ENCODE measurements at regions not wholly inside any gene's neighbourhood (a gene's known extent, or its start where the extent isn't known, plus 50 kb on each side); places are given as distances from the start of the nearest gene placed in this dataset.

GRCh38 chr1:87449348-87449963 lies 120.8 kb downstream of the LMO4 start:
- no peak for TF ChIP-seq CTCF (conservative IDR thresholded peaks at IDR 0.05 in 1 of 2, IDR thresholded peaks at IDR 0.05 in 1 of 2; ENCODE audit: low read depth in 1 of 2, low read length in 2 of 2)
- no peak for TF ChIP-seq EZH2 (IDR thresholded peaks at IDR 0.05; ENCODE audit: low read length, missing control alignments)
- Histone ChIP-seq H3K27ac (ENCODE audit: insufficient read depth, low read length) (no peak overlapping the region), H3K4me1 (ENCODE audit: control insufficient read depth, extremely low read depth, insufficient read depth, low read length) (no peaks in the 10 kb centered on the region), H3K27me3 (ENCODE audit: control insufficient read depth, insufficient read depth, low read length) (no peaks in the 10 kb centered on the region), H2AFZ (ENCODE audit: low read length) (no peak overlapping the region), H3K4me2 (ENCODE audit: extremely low read depth, insufficient read depth, low read length) (no peak overlapping the region), H3K4me3 (replicated peaks in 1 of 4; ENCODE audit: control extremely low read depth in 1 of 4, insufficient read depth in 1 of 4, low read depth in 3 of 4, low read length in 4 of 4) (no peak overlapping the region), H3K9me3 (ENCODE audit: control insufficient read depth, insufficient read depth, low read depth, low read length) (no peaks in the 10 kb centered on the region), H3K9ac (ENCODE audit: insufficient read depth, low read length) (no peak overlapping the region), H3K36me3 (ENCODE audit: control insufficient read depth, insufficient read depth, low read length) (no peaks in the 10 kb centered on the region), H3K79me2 (ENCODE audit: control insufficient read depth, insufficient read depth, low read length) (no peaks in the 10 kb centered on the region), H4K20me1 (ENCODE audit: control insufficient read depth, extremely low read depth, insufficient read depth, low read length) (no peaks in the 10 kb centered on the region)
- DNase-seq (ENCODE audit: low read depth in 2 of 2) = peak; percentile 5 to 11

- H2AFZ ChIP-seq (ENCODE audit: low read length) = no peak overlapping the region
- no peaks in the 10 kb centered on the region for H3K36me3 ChIP-seq (ENCODE audit: control insufficient read depth, insufficient read depth, low read length)
- H4K20me1 ChIP-seq (ENCODE audit: control insufficient read depth, extremely low read depth, insufficient read depth, low read length) = no peaks in the 10 kb centered on the region
- no peaks in the 10 kb centered on the region for H3K9me3 ChIP-seq (ENCODE audit: control insufficient read depth, insufficient read depth, low read depth, low read length)
- H3K4me3 ChIP-seq (replicated peaks in 1 of 4; ENCODE audit: control extremely low read depth in 1 of 4, insufficient read depth in 1 of 4, low read depth in 3 of 4, low read length in 4 of 4) = no peak overlapping the region
- no peaks in the 10 kb centered on the region for H3K79me2 ChIP-seq (ENCODE audit: control insufficient read depth, insufficient read depth, low read length)
- TF ChIP-seq EZH2 (IDR thresholded peaks at IDR 0.05; ENCODE audit: low read length, missing control alignments) (no peak), CTCF (conservative IDR thresholded peaks at IDR 0.05 in 1 of 2, IDR thresholded peaks at IDR 0.05 in 1 of 2; ENCODE audit: low read depth in 1 of 2, low read length in 2 of 2) (no peak)
- H3K27me3 ChIP-seq (ENCODE audit: control insufficient read depth, insufficient read depth, low read length) = no peaks in the 10 kb centered on the region
- H3K9ac ChIP-seq (ENCODE audit: insufficient read depth, low read length) = no peak overlapping the region
- no peaks in the 10 kb centered on the region for H3K4me1 ChIP-seq (ENCODE audit: control insufficient read depth, extremely low read depth, insufficient read depth, low read length)
- no peak overlapping the region for H3K27ac ChIP-seq (ENCODE audit: insufficient read depth, low read length)
- no peak for DNase-seq (ENCODE audit: low read depth in 2 of 2)
- no peak overlapping the region for H3K4me2 ChIP-seq (ENCODE audit: extremely low read depth, insufficient read depth, low read length)
These were observed 121.5 kb downstream of the LMO4 start for GRCh38 chr1:87450136-87450535.

- H4K20me1 ChIP-seq (ENCODE audit: control insufficient read depth, extremely low read depth, insufficient read depth, low read length) = no peaks in the 10 kb centered on the region
- no peaks in the 10 kb centered on the region for H3K36me3 ChIP-seq (ENCODE audit: control insufficient read depth, insufficient read depth, low read length)
- no peak overlapping the region for H3K4me3 ChIP-seq (replicated peaks in 1 of 4; ENCODE audit: control extremely low read depth in 1 of 4, insufficient read depth in 1 of 4, low read depth in 3 of 4, low read length in 4 of 4)
- no peaks in the 10 kb centered on the region for H3K79me2 ChIP-seq (ENCODE audit: control insufficient read depth, insufficient read depth, low read length)
- no peak overlapping the region for H3K4me2 ChIP-seq (ENCODE audit: extremely low read depth, insufficient read depth, low read length)
- no peaks in the 10 kb centered on the region for H3K27me3 ChIP-seq (ENCODE audit: control insufficient read depth, insufficient read depth, low read length)
- no peak for DNase-seq (ENCODE audit: low read depth in 2 of 2)
- no peak overlapping the region for H3K9ac ChIP-seq (ENCODE audit: insufficient read depth, low read length)
- no peaks in the 10 kb centered on the region for H3K4me1 ChIP-seq (ENCODE audit: control insufficient read depth, extremely low read depth, insufficient read depth, low read length)
- no peaks in the 10 kb centered on the region for H3K9me3 ChIP-seq (ENCODE audit: control insufficient read depth, insufficient read depth, low read depth, low read length)
- H2AFZ ChIP-seq (ENCODE audit: low read length) = no peak overlapping the region
- H3K27ac ChIP-seq (ENCODE audit: insufficient read depth, low read length) = no peak overlapping the region
- TF ChIP-seq EZH2 (IDR thresholded peaks at IDR 0.05; ENCODE audit: low read length, missing control alignments) (no peak), CTCF (conservative IDR thresholded peaks at IDR 0.05 in 1 of 2, IDR thresholded peaks at IDR 0.05 in 1 of 2; ENCODE audit: low read depth in 1 of 2, low read length in 2 of 2) (no peak)
These were observed 122.0 kb downstream of the LMO4 start for GRCh38 chr1:87450615-87451209.

All from fibroblast of lung (primary cell).